ENCODE measurements at regions not wholly inside any gene's neighbourhood (a gene's known extent, or its start where the extent isn't known, plus 50 kb on each side); places are given as distances from the start of the nearest gene placed in this dataset.

DNA sequence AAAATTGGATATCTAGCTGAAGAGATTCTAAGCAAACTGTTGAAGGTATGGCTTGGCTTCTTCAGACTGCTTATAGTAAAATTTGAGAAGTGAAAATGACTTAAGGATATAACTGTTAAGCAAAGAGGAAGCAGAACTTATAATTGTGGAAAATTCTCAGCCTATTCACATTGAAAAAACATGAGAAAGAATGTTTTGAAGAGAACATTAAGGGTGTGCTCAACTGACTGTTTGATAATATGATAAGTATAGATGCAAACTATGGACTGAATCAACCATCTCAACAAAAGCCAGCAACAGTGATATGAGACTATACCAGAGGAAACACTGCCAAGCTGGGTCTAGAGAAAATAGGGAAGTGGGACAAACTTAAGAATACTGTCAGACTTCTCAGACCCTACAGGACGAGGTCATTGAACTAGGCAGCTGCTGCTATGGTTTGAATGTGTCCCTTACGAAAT lies 133.1 kb upstream of the PPP1R3A start:
- no peaks in the 10 kb centered on the region for H3K27me3 ChIP-seq (replicated peaks; ENCODE audit: control insufficient read depth, insufficient read depth, low read length)
- no peak overlapping the region for H3K27ac Mint-ChIP-seq (ENCODE audit: unreplicated experiment)
- H3K4me1 Mint-ChIP-seq (ENCODE audit: low read depth, unreplicated experiment) = no peaks in the 10 kb centered on the region
- CTCF ChIA-PET = no interaction called here
- H3K27me3 Mint-ChIP-seq (ENCODE audit: insufficient read depth, unreplicated experiment) = no peaks in the 10 kb centered on the region
- no peak overlapping the region for H3K4me3 Mint-ChIP-seq (ENCODE audit: unreplicated experiment)
- intact Hi-C loops (cut with micrococcal nuclease; ENCODE audit: unreplicated experiment) = no loop called here
- POLR2A ChIA-PET = no interaction called here
- DNase-seq = no peak
- no peaks in the 10 kb centered on the region for H3K9me3 ChIP-seq
- no TSS peak for BruUV-seq (replicated peaks)
- no peaks in the 10 kb centered on the region for H3K9me3 Mint-ChIP-seq (ENCODE audit: unreplicated experiment)
- H3K4me3 ChIP-seq (ENCODE audit: low read depth, low read length) = no peak overlapping the region
- TF ChIP-seq, protein P1, sequence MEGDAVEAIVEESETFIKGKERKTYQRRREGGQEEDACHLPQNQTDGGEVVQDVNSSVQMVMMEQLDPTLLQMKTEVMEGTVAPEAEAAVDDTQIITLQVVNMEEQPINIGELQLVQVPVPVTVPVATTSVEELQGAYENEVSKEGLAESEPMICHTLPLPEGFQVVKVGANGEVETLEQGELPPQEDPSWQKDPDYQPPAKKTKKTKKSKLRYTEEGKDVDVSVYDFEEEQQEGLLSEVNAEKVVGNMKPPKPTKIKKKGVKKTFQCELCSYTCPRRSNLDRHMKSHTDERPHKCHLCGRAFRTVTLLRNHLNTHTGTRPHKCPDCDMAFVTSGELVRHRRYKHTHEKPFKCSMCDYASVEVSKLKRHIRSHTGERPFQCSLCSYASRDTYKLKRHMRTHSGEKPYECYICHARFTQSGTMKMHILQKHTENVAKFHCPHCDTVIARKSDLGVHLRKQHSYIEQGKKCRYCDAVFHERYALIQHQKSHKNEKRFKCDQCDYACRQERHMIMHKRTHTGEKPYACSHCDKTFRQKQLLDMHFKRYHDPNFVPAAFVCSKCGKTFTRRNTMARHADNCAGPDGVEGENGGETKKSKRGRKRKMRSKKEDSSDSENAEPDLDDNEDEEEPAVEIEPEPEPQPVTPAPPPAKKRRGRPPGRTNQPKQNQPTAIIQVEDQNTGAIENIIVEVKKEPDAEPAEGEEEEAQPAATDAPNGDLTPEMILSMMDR (IDR thresholded peaks at IDR 0.05; ENCODE audit: insufficient read depth in 1 of 2, low read depth in 1 of 2, low read length in 1 of 2, severe bottlenecking in 1 of 2, unreplicated experiment in 1 of 2) = no peak
- peaks cover 1% of the 10 kb centered on the region for H3K36me3 Mint-ChIP-seq (ENCODE audit: insufficient read depth, unreplicated experiment)
- no peaks in the 10 kb centered on the region for H3K4me1 ChIP-seq
- H3K36me3 ChIP-seq (ENCODE audit: control insufficient read depth, insufficient read depth, low read length) = no peaks in the 10 kb centered on the region

DNA sequence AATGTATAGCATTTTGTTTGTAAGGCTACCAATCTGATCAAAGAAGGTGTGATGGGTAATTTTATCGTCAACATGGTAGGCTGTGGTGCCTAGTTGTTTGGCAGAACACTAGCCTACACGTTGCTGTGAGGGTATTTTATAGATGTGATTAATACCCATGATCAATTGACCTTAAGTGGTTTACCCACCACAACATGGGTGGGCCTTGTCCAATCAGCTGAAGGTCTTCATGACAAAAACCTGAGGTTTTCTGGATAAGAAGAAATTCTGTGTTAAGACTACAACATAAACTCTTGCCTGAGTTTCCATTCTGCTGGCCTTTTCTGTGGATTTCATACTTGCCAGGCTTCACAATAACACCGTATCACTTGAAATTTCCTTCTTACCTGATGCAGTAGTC lies 131.8 kb upstream of the PPP1R3A start:
- Mint-ChIP-seq H3K9me3 (ENCODE audit: unreplicated experiment) (no peaks in the 10 kb centered on the region), H3K27me3 (ENCODE audit: insufficient read depth, unreplicated experiment) (no peaks in the 10 kb centered on the region), H3K27ac (ENCODE audit: unreplicated experiment) (no peak overlapping the region), H3K4me3 (ENCODE audit: unreplicated experiment) (no peak overlapping the region), H3K36me3 (ENCODE audit: insufficient read depth, unreplicated experiment) (no peaks in the 10 kb centered on the region), H3K4me1 (ENCODE audit: low read depth, unreplicated experiment) (no peaks in the 10 kb centered on the region)
- Histone ChIP-seq H3K27me3 (replicated peaks; ENCODE audit: control insufficient read depth, insufficient read depth, low read length) (no peaks in the 10 kb centered on the region), H3K9me3 (no peaks in the 10 kb centered on the region), H3K36me3 (ENCODE audit: control insufficient read depth, insufficient read depth, low read length) (no peaks in the 10 kb centered on the region), H3K4me1 (no peaks in the 10 kb centered on the region), H3K4me3 (ENCODE audit: low read depth, low read length) (no peak overlapping the region)
- ChIA-PET CTCF (no interaction called here), POLR2A (no interaction called here)
- TF ChIP-seq, protein P1 (IDR thresholded peaks at IDR 0.05; ENCODE audit: insufficient read depth in 1 of 2, low read depth in 1 of 2, low read length in 1 of 2, severe bottlenecking in 1 of 2, unreplicated experiment in 1 of 2) = no peak
- no peak for DNase-seq
- intact Hi-C loops (cut with micrococcal nuclease; ENCODE audit: unreplicated experiment) = no loop called here
- BruUV-seq (replicated peaks) = no TSS peak

DNA sequence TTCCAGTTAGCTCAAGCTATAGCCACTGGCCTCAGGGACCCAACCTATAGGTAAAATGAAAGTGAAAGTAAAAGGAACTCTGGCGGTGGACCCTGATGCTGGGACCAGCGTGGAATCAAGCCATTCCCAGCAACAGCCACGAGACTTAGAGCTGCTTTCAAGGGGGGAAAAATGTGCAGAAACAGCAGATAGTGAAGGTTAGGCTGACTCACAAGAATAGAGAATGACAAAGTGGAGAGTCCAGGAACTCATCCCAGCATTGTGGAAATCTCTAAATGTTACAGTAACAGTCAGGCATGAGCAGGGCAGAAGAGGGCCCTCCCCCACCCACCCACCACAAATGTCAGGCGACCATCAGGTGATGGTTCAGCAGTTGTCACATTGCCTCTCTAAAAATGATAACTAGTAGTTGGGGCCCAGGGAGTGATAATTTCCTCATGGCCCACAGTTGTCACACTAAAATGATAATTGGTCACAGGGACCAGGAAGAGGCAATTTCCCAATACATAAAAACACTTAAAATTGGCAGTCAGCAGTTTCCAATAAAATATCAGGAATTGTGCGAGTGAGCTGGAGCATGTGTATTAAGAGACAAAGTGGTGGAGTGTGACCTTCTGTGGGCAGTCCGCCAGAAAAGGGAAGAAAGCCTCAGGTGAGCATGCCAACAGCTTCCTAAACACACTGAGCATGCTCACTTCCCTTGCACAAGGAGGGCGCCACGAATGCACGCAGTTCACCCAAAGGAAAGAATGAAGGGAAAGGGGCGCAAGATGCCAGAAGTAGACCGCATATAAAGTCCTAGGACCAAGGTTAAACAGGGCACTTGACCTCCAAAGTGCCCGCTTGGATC lies 129.8 kb upstream of the PPP1R3A start:
- H3K4me3 Mint-ChIP-seq (ENCODE audit: unreplicated experiment) = peak overlapping the region; percentile 36
- no peaks in the 10 kb centered on the region for H3K4me1 ChIP-seq
- H3K9me3 ChIP-seq = no peaks in the 10 kb centered on the region
- intact Hi-C loops (cut with micrococcal nuclease; ENCODE audit: unreplicated experiment) = no loop called here
- H3K27ac Mint-ChIP-seq (ENCODE audit: unreplicated experiment) = no peak overlapping the region
- no peaks in the 10 kb centered on the region for H3K4me1 Mint-ChIP-seq (ENCODE audit: low read depth, unreplicated experiment)
- POLR2A ChIA-PET = no interaction called here
- TF ChIP-seq, protein P1 (IDR thresholded peaks at IDR 0.05; ENCODE audit: insufficient read depth in 1 of 2, low read depth in 1 of 2, low read length in 1 of 2, severe bottlenecking in 1 of 2, unreplicated experiment in 1 of 2) = no peak
- no peaks in the 10 kb centered on the region for H3K27me3 ChIP-seq (replicated peaks; ENCODE audit: control insufficient read depth, insufficient read depth, low read length)
- no peaks in the 10 kb centered on the region for H3K27me3 Mint-ChIP-seq (ENCODE audit: insufficient read depth, unreplicated experiment)
- no TSS peak for BruUV-seq (replicated peaks)
- DNase-seq = no peak
- CTCF ChIA-PET = no interaction called here
- no peak overlapping the region for H3K4me3 ChIP-seq (ENCODE audit: low read depth, low read length)
- H3K36me3 Mint-ChIP-seq (ENCODE audit: insufficient read depth, unreplicated experiment) = no peaks in the 10 kb centered on the region
- H3K9me3 Mint-ChIP-seq (ENCODE audit: unreplicated experiment) = no peaks in the 10 kb centered on the region
- no peaks in the 10 kb centered on the region for H3K36me3 ChIP-seq (ENCODE audit: control insufficient read depth, insufficient read depth, low read length)

Measured in Caco-2 (cell line).